ENCODE measurements at regions not wholly inside any gene's neighbourhood (a gene's known extent, or its start where the extent isn't known, plus 50 kb on each side); places are given as distances from the start of the nearest gene placed in this dataset.

GRCh38 chr15:100769975-100770340 lies 109.7 kb upstream of the ALDH1A3 start:
- no peak for TF ChIP-seq POLR2AphosphoS5 (IDR thresholded peaks at IDR 0.05; ENCODE audit: low read depth, low read length)
- no peak for TF ChIP-seq REST (IDR thresholded peaks at IDR 0.05; ENCODE audit: insufficient read depth in 1 of 2, low read depth in 2 of 2, low read length in 2 of 2)
- no peak for TF ChIP-seq TAF1 (IDR thresholded peaks at IDR 0.05; ENCODE audit: borderline replicate concordance, insufficient read depth, low read length)
- TF ChIP-seq SIN3A (IDR thresholded peaks at IDR 0.05; ENCODE audit: borderline replicate concordance, insufficient read depth, low read length) = no peak
- no peak for TF ChIP-seq FOXP2 (optimal IDR thresholded peaks at IDR 0.05; ENCODE audit: borderline replicate concordance, extremely low read depth, extremely low read length, insufficient read depth)

GRCh38 chr15:100770661-100771584 lies 108.7 kb upstream of the ALDH1A3 start:
- TF ChIP-seq TAF1 (IDR thresholded peaks at IDR 0.05; ENCODE audit: borderline replicate concordance, insufficient read depth, low read length) (no peak), FOXP2 (optimal IDR thresholded peaks at IDR 0.05; ENCODE audit: borderline replicate concordance, extremely low read depth, extremely low read length, insufficient read depth) (no peak), SIN3A (IDR thresholded peaks at IDR 0.05; ENCODE audit: borderline replicate concordance, insufficient read depth, low read length) (no peak), POLR2AphosphoS5 (IDR thresholded peaks at IDR 0.05; ENCODE audit: low read depth, low read length) (no peak), REST (IDR thresholded peaks at IDR 0.05; ENCODE audit: insufficient read depth in 1 of 2, low read depth in 2 of 2, low read length in 2 of 2) (no peak)

GRCh38 chr15:100771746-100772145 lies 107.9 kb upstream of the ALDH1A3 start:
- TF ChIP-seq REST (IDR thresholded peaks at IDR 0.05; ENCODE audit: insufficient read depth in 1 of 2, low read depth in 2 of 2, low read length in 2 of 2) (no peak), FOXP2 (optimal IDR thresholded peaks at IDR 0.05; ENCODE audit: borderline replicate concordance, extremely low read depth, extremely low read length, insufficient read depth) (no peak), POLR2AphosphoS5 (IDR thresholded peaks at IDR 0.05; ENCODE audit: low read depth, low read length) (no peak), TAF1 (IDR thresholded peaks at IDR 0.05; ENCODE audit: borderline replicate concordance, insufficient read depth, low read length) (no peak), SIN3A (IDR thresholded peaks at IDR 0.05; ENCODE audit: borderline replicate concordance, insufficient read depth, low read length) (no peak)

GRCh38 chr15:100772478-100772877 lies 107.2 kb upstream of the ALDH1A3 start:
- TF ChIP-seq FOXP2 (optimal IDR thresholded peaks at IDR 0.05; ENCODE audit: borderline replicate concordance, extremely low read depth, extremely low read length, insufficient read depth) (no peak), POLR2AphosphoS5 (IDR thresholded peaks at IDR 0.05; ENCODE audit: low read depth, low read length) (no peak), SIN3A (IDR thresholded peaks at IDR 0.05; ENCODE audit: borderline replicate concordance, insufficient read depth, low read length) (no peak), REST (IDR thresholded peaks at IDR 0.05; ENCODE audit: insufficient read depth in 1 of 2, low read depth in 2 of 2, low read length in 2 of 2) (no peak), TAF1 (IDR thresholded peaks at IDR 0.05; ENCODE audit: borderline replicate concordance, insufficient read depth, low read length) (no peak)
